ENCODE measurements at regions not wholly inside any gene's neighbourhood (a gene's known extent, or its start where the extent isn't known, plus 50 kb on each side); places are given as distances from the start of the nearest gene placed in this dataset.

- H3K36me3 ChIP-seq (ENCODE audit: low read depth, missing control alignments): no peaks in the 10 kb centered on the region
- TF ChIP-seq, protein P1, sequence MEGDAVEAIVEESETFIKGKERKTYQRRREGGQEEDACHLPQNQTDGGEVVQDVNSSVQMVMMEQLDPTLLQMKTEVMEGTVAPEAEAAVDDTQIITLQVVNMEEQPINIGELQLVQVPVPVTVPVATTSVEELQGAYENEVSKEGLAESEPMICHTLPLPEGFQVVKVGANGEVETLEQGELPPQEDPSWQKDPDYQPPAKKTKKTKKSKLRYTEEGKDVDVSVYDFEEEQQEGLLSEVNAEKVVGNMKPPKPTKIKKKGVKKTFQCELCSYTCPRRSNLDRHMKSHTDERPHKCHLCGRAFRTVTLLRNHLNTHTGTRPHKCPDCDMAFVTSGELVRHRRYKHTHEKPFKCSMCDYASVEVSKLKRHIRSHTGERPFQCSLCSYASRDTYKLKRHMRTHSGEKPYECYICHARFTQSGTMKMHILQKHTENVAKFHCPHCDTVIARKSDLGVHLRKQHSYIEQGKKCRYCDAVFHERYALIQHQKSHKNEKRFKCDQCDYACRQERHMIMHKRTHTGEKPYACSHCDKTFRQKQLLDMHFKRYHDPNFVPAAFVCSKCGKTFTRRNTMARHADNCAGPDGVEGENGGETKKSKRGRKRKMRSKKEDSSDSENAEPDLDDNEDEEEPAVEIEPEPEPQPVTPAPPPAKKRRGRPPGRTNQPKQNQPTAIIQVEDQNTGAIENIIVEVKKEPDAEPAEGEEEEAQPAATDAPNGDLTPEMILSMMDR (IDR thresholded peaks at IDR 0.05): no peak
- no peak for TF ChIP-seq POLR2A (IDR thresholded peaks at IDR 0.05)
- H3K9me3 ChIP-seq: no peaks in the 10 kb centered on the region
- H3K4me3 ChIP-seq: no peak overlapping the region
- intact Hi-C loops (cut with DNase I; ENCODE audit: low total_unique reads): no loop called here
- no peaks in the 10 kb centered on the region for H3K27me3 ChIP-seq
- H3K27ac ChIP-seq: no peak overlapping the region
- no peaks in the 10 kb centered on the region for H3K4me1 ChIP-seq
- WGBS, 2 donors: 63 to 72% methylated on average over 3 of the region's 3 CpGs
- no peak for DNase-seq
These were observed 384.3 kb downstream of the EFNB2 start for GRCh38 chr13:106151056-106151699.

DNA sequence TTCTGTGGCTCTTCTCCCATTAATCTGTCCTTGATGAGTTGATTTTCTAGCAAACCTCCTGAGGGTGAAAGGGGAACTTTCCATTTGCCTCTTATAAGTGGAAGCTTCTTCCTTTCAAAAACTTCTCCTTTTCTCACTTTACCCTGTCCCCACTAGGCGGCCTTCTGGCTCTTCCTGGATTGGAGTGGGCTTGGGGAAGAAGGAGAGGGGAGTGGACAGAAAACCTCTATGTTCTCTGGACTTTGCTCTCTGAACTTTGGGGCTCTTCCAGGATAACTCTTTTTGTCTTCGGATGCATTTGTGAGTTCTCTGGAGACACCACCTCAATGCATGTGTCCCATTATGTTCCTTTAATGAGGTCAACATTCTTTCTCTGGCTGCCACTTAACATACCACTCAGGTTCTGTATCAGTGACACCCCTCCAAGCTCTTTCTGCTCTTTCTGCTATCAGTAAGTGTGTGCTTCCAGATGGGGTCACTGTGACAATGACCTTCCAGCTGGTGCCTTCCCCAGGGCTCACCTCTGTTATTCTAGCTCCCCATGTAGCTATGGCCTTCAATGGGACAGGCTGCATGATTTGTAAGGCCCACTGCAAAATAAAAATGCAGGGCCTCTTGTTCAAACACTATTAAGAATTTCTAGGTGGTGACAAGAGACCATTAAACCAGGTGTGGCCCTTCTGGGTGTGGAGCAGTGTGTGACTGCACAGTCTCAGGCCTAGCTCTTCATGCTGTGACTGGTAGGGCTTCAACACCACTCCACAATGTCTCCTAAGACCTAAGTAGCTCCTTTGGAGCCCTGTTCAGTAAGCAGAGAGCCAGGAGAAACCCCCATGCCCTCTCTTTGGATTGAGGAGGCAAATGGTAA is 389.2 kb downstream of the EFNB2 start:
- intact Hi-C loops (cut with DNase I; ENCODE audit: low total_unique reads): no loop called here
- TF ChIP-seq, protein P1 (IDR thresholded peaks at IDR 0.05): no peak
- TF ChIP-seq POLR2A (IDR thresholded peaks at IDR 0.05): no peak
- no peak overlapping the region for H3K27ac ChIP-seq
- 83 to 88% methylated on average over 2 of the region's 2 CpGs for WGBS, 2 donors
- H3K27me3 ChIP-seq: no peaks in the 10 kb centered on the region
- no peak for DNase-seq
- no peaks in the 10 kb centered on the region for H3K9me3 ChIP-seq
- no peaks in the 10 kb centered on the region for H3K4me1 ChIP-seq
- no peak overlapping the region for H3K4me3 ChIP-seq
- no peaks in the 10 kb centered on the region for H3K36me3 ChIP-seq (ENCODE audit: low read depth, missing control alignments)

DNA sequence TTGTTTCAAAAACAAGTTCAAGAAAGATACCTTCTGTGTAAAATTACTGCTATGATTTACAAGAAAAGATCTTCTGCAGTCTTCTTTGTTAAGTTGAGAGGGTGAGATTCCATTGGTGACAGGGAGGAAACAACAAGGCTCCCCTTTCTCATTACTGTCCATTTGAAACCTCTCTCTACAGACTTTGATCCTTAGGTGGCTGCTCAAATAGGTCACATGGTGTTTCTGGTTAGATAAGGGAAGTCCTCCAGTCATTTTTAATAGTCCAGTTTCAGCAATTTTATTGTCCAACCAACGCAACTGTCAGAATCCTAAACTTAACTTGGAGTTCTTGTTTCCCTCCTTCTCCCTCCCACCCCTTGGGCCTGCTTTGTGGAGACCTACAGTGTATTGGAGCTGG is 390.4 kb downstream of the EFNB2 start:
- H3K27ac ChIP-seq: no peak overlapping the region
- intact Hi-C loops (cut with DNase I; ENCODE audit: low total_unique reads): no loop called here
- no peaks in the 10 kb centered on the region for H3K9me3 ChIP-seq
- WGBS, 2 donors: 84 to 100% methylated on average over 1 of the region's 1 CpG
- no peak for DNase-seq
- no peaks in the 10 kb centered on the region for H3K36me3 ChIP-seq (ENCODE audit: low read depth, missing control alignments)
- TF ChIP-seq, protein P1 (IDR thresholded peaks at IDR 0.05): no peak
- no peak for TF ChIP-seq POLR2A (IDR thresholded peaks at IDR 0.05)
- no peak overlapping the region for H3K4me3 ChIP-seq
- no peaks in the 10 kb centered on the region for H3K4me1 ChIP-seq
- H3K27me3 ChIP-seq: no peaks in the 10 kb centered on the region

DNA sequence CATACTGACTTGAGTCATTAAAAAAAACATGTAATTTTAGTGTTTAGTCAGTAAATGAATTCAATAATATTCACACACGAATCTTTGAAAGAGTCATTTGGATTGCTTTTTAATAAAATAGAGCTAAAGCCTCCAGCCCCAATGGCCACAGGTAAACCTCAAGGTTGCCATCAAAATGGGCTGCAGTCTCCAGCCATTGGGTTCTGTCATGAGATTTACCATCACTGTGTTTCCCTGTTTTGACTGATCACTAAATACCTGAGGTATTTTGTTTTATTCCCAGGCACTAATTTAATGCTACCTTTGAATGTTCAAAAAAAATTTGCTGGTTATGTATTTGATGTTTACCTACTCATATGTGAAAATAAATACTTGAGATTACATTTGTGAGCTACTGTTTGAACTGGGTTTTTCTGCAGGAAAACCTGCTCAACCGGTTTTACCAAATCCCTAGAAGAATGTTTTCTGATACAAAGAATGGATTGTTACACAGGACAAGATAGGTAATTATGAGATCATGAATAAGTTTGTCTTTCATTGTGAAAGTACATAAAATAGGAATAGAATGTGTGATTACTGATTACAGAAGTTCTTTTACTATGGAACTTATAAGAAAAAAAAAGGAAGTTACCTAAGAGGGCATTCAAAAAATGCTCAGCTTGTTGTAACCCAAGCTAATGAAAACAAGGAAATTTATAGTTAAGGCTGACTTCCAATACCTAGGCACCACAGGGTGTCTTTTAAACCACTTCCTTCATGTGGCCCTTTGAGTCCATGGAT is 391.3 kb downstream of the EFNB2 start:
- Histone ChIP-seq H3K27me3 (no peaks in the 10 kb centered on the region), H3K9me3 (no peaks in the 10 kb centered on the region), H3K36me3 (ENCODE audit: low read depth, missing control alignments) (no peaks in the 10 kb centered on the region), H3K27ac (no peak overlapping the region), H3K4me3 (no peak overlapping the region), H3K4me1 (no peaks in the 10 kb centered on the region)
- TF ChIP-seq, protein P1 (IDR thresholded peaks at IDR 0.05): no peak
- intact Hi-C loops (cut with DNase I; ENCODE audit: low total_unique reads): no loop called here
- 64 to 71% methylated on average over 2 of the region's 2 CpGs for WGBS, 2 donors
- DNase-seq: no peak
